ENCODE measurements at regions not wholly inside any gene's neighbourhood (a gene's known extent, or its start where the extent isn't known, plus 50 kb on each side); places are given as distances from the start of the nearest gene placed in this dataset.

DNA sequence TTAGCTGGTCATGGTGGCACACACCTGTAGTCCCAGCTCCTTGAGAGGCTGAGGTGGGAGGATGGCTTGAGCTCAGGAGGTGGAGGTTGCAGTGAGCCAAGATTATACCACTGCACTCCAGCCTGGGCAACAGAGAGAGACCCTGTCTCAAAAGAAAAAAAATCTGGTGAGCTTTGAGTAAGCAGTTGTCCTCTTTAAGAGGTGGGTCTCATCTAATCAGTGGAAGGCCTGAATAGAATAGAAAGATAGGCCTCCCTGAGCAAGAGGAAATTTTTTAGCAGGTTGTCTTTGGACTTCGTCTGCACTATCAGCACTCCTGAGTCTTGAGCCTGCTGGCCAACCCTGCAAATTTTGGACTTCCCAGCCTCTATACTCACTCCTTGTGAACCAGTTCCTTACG lies 266.0 kb upstream of the ZFHX3 start:
- no peak for TF ChIP-seq EZH2phosphoT487 (IDR thresholded peaks at IDR 0.05; ENCODE audit: borderline replicate concordance, low read depth, low read length)
- TF ChIP-seq, protein P1, sequence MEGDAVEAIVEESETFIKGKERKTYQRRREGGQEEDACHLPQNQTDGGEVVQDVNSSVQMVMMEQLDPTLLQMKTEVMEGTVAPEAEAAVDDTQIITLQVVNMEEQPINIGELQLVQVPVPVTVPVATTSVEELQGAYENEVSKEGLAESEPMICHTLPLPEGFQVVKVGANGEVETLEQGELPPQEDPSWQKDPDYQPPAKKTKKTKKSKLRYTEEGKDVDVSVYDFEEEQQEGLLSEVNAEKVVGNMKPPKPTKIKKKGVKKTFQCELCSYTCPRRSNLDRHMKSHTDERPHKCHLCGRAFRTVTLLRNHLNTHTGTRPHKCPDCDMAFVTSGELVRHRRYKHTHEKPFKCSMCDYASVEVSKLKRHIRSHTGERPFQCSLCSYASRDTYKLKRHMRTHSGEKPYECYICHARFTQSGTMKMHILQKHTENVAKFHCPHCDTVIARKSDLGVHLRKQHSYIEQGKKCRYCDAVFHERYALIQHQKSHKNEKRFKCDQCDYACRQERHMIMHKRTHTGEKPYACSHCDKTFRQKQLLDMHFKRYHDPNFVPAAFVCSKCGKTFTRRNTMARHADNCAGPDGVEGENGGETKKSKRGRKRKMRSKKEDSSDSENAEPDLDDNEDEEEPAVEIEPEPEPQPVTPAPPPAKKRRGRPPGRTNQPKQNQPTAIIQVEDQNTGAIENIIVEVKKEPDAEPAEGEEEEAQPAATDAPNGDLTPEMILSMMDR (conservative IDR thresholded peaks at IDR 0.05; ENCODE audit: low read length), result no peak

Measured in OCI-LY7 (cell line).